GM21526 (cell line): ENCODE measurements at regions not wholly inside any gene's neighbourhood (a gene's known extent, or its start where the extent isn't known, plus 50 kb on each side); places are given as distances from the start of the nearest gene placed in this dataset.
"Not testable (repeated sequence)": the region's sequence is repeated elsewhere in the genome, so short reads cannot be mapped to it uniquely, and the experiment has no call there.

Experiments used
- ATAC-seq: cut with Tn5 transposase; IDR thresholded peaks from one replicate; pipeline ENCODE4 v1.9.1; 2021; ENCODE audit warnings: moderate library complexity; ENCODE audit not compliant: unreplicated experiment, low FRiP score

DNA sequence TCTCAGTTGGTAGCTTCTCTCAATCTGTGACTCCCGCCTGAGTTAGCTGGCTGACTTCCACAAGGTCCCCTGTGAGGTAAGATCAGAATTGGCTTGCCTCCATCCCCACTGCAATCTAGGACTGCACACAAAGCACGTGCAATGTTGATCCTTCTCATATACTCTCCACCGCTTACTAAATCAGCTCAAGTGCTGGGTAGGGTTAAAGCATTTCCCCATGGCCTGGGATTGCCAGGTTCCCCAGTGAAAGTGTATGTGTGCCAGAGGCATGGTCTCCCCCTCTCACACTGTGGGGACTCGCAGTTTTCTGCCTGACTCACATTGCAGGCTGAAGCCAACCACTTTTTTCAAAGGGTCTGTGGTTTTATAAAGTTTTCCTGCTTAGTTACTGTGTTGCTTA is 886.9 kb downstream of the FAM133A start:
- ATAC-seq = no peak

DNA sequence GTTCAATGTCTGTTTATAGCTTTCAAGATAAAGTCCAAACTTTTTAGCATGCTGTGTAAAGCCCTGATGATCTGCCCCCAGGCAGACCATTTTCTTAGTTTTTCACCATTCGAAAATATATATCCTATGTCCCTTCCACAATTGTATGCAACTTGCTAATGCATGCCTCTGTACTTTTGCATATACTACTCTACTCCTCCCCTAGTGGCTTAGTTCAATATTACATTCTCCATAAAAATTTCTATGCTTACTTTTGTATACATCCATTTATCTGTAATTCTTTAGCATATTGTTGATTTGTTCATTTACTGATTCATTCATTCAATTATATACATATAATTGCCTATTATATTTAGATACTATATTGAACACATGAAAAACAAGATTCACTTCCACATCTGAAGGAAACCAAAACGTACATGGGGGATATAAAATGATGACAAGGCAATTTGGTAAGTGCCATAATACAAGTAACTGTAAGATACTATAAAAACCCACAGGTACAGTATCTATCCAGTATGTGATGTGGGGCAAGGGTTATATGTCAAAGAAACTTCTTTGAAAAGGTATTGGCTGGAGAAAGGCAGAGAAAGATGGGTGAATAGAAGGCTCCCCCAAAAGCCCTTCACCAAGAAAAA is 902.5 kb downstream of the FAM133A start:
- no peak for ATAC-seq

DNA sequence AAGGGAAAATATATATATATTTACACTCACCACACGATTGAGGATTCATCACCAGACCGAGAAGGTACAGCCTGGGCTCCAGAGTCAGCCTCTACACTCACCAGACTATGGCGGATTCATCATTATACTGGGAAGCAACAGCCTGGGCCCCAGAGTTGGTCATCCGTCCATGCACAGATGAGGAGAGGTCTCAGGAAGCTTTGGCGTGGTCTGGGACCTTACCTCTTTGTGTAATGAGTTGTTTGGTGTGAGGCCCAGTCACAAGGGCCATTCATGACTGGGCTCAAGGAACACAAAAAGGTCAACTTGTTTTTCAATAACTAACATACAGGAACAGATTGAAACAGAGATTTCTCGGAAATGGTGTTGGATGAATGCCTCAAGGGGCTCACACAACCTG is 926.1 kb downstream of the FAM133A start:
- no peak for ATAC-seq

- no peak for ATAC-seq
These were observed 938.1 kb downstream of the FAM133A start for GRCh38 chrX:94612140-94612539.

DNA sequence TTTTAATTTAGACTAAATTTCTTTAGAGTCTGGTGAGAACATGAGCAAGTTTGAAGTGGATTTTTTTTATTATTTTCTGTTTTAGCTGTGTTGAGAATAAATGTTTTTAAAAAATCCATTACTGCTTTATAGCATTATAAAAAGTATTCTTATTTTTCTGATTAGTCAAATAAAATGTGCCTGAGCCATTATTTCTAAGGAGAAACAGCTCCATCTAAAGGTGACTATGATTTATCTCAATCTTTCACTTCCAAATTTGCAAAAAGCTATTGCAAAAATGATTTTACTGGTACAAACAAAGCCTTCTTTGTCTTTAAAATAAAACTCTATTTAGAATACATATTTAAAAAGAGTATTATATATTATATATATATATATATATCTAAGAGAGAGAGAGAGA is 959.2 kb downstream of the FAM133A start:
- ATAC-seq = no peak

DNA sequence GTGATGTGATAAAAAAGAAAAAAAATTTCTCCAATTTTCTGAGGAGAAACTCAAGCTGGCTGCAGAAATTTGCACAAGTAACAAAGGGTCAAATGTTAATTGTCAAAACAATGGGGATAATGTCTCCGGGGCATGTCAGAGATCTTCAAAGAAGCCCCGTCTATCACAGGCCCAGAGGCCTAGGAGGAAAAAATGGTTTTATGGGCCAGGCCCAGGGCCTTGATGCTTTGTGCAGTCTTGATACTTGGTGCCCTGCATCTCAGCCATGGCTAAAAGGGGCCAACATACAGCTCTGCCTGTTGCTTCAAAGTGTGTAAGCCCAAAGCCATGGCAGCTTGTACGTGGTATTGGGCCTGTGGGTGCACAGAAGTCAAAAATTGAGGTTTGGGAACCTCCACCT is 961.0 kb downstream of the FAM133A start:
- ATAC-seq = no peak

DNA sequence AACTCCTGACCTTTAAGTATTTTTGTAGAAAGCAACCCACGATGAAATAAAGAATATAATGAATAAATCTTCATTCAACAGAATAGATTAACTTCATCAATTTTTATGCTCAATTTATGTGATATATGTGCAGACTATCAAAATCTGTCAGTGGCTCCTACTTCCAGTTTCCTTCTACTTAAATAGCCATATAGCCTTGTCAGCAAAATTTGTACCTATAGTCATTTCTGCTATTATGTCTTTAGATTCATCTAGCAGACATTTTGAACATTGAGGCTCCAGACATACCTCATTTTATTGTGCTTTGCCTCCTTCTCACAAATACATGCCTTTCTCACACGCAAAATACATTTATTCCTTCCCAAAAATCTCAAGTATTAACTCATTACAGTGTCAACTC is 971.7 kb downstream of the FAM133A start:
- ATAC-seq = no peak

DNA sequence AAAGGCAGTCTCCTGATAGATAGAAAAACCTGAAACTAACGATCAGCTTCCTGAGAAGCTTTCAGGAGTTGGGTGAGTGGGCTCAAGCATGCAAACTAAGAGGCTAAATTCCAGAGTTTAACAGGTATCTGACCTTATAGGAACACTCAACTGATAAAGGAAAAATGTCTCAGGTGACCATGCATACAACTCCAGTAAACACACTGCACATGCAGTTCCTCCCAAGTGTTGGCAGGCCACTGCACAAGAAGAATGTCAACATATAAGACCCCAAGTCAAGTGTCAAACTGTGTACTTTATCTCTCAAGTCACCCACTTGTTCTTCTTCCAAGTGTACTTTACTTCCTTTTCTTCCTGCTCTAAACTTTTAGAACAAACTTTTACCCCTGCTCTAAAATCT is 981.2 kb downstream of the FAM133A start:
- ATAC-seq = no peak

DNA sequence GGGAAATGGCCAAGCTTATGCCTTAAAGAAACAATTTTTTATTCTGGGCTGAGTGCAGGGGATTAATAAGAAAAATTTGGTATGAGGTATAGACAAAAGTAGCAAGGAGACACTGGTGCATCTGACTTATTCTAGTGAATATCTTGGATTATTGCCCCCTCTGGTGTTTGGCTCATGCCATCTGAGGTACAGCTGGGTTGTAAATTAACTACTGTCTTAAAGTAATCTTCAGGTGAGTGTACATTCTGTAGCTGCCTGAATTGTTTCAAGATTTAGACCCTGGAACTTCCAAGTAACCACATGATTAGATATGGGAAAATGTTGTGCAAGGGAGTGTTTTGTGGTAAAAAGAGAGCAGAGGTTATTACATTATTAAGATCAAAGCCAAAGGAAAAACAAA is 988.7 kb downstream of the FAM133A start:
- no peak for ATAC-seq

DNA sequence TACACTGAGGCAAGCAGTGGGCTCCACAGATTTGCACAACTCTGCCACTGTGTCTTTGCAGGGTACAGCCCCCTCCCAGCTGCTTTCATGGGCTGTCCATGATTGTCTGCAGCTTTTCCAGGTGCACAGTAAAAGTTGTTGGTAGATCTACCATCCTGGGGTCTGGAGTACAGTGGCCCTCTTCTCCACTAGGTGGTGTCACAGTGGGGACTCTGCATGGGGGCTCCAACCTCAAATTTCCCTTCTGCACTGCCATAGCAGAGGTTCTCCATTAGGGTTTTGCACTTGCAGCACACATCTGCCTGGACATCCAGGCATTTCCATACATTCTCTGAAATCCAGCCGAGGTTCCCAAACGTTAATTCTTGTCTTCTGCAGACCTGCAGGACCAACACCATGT is 1002.3 kb downstream of the FAM133A start:
- ATAC-seq = no peak

- no peak for ATAC-seq
These were observed 1012.1 kb downstream of the FAM133A start for GRCh38 chrX:94686071-94686470.

- no peak for ATAC-seq
These were observed 1021.9 kb downstream of the FAM133A start for GRCh38 chrX:94695910-94696309.

GRCh38 chrX:94704348-94705256 is 1030.6 kb downstream of the FAM133A start:
- ATAC-seq = not testable (repeated sequence)

DNA sequence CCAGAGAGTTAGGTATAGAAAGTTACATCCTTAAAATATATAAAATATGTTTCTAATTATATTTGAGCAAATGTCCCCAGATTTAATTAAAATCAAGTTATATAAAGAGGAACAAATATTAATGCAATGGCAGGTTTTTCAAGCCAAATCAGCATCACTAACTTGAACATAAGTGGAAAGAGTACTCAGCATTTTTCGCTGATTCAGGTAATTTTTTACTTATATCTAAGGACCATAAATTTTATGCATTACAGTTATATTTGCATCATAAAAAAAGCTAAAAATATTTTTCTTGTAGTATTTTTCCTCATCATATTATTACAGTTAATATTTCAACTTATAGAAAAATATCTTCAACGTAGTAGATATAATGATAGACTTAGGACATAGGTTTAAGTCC is 1047.4 kb downstream of the FAM133A start:
- no peak for ATAC-seq

DNA sequence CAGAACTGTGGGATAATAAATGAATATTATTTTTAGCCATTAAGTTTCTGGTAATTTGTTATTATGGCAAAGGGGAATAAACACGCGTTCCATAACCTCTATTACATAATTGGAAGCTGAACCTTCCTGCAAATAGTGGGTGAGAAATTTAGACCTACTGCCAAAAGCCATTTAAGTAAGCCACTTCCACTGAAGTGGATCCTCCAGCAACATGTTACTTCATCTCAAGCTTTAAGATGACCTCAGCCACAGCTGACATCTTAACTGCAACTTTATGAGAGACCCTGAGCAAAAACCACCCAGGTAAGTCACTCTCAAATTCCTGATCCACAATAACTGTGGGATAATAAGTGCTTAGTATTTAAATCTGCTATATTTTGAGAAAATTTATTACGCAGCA is 1048.6 kb downstream of the FAM133A start:
- ATAC-seq = no peak

DNA sequence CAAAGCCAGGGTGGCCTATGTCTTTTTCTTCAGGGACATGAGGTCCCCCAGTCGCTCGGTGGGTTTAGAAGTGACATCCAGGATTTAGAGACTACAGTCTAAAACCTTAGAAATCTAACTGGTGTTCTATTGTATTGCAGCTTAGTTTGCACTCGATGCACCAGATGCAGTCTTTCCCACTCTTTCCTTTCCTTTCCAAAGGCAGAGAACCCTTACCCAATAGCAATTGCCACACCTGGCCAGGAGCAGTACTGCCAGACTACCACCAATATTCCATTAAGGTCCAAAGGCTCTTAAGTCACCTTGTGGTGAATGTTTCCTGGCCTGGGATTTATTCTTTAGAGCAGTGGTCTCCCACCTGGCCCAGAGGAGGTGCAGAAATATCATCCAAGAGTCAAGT is 1068.8 kb downstream of the FAM133A start:
- no peak for ATAC-seq

- ATAC-seq = no peak
These were observed 1069.5 kb downstream of the FAM133A start for GRCh38 chrX:94743478-94743877.

- ATAC-seq = no peak
These were observed 1070.8 kb downstream of the FAM133A start for GRCh38 chrX:94744786-94745185.

- no peak for ATAC-seq
These were observed 1077.6 kb downstream of the FAM133A start for GRCh38 chrX:94751611-94752010.

GRCh38 chrX:94752434-94753169 is 1078.6 kb downstream of the FAM133A start:
- no peak for ATAC-seq

- ATAC-seq = no peak
These were observed 1084.1 kb downstream of the FAM133A start for GRCh38 chrX:94758130-94758529.
